Glutamatergic neuron (in vitro differentiated cells): ENCODE measurements at regions not wholly inside any gene's neighbourhood (a gene's known extent, or its start where the extent isn't known, plus 50 kb on each side); places are given as distances from the start of the nearest gene placed in this dataset.

ENCODE experiments used
- DNase-seq: peaks from one replicate; pipeline ENCODE4 v3.0.0; 2022
- H3K27ac Mint-ChIP-seq: one replicate; pipeline ENCODE4 v1.8.0; 2020; ENCODE audit warnings: mild to moderate bottlenecking, mixed read lengths, inconsistent platforms; ENCODE audit not compliant: unreplicated experiment
- H3K27me3 Mint-ChIP-seq: one replicate; pipeline ENCODE4 v1.8.0; 2020; ENCODE audit warnings: mild to moderate bottlenecking, moderate library complexity, mixed read lengths, inconsistent platforms; ENCODE audit not compliant: unreplicated experiment
- H3K36me3 Mint-ChIP-seq: one replicate; pipeline ENCODE4 v1.8.0; 2020; ENCODE audit warnings: mild to moderate bottlenecking, mixed read lengths, inconsistent platforms; ENCODE audit not compliant: unreplicated experiment
- H3K4me1 Mint-ChIP-seq: one replicate; pipeline ENCODE4 v1.8.0; 2020; ENCODE audit warnings: mild to moderate bottlenecking, low read depth, mixed read lengths, inconsistent platforms; ENCODE audit not compliant: unreplicated experiment
- H3K4me3 Mint-ChIP-seq: one replicate; pipeline ENCODE4 v1.8.0; 2020; ENCODE audit warnings: mild to moderate bottlenecking, mixed read lengths, inconsistent platforms; ENCODE audit not compliant: unreplicated experiment
- H3K9me3 Mint-ChIP-seq: one replicate; pipeline ENCODE4 v1.8.0; 2020; ENCODE audit warnings: mild to moderate bottlenecking, moderate library complexity, mixed read lengths, inconsistent platforms; ENCODE audit not compliant: unreplicated experiment
- TF ChIP-seq, protein P1 (sequence below): fragments of 200-600 bp; sonication (generic); IDR thresholded peaks from one replicate; pipeline ENCODE4 v1.5.0; 2021; ENCODE audit not compliant: partially characterized antibody, unreplicated experiment

DNA sequence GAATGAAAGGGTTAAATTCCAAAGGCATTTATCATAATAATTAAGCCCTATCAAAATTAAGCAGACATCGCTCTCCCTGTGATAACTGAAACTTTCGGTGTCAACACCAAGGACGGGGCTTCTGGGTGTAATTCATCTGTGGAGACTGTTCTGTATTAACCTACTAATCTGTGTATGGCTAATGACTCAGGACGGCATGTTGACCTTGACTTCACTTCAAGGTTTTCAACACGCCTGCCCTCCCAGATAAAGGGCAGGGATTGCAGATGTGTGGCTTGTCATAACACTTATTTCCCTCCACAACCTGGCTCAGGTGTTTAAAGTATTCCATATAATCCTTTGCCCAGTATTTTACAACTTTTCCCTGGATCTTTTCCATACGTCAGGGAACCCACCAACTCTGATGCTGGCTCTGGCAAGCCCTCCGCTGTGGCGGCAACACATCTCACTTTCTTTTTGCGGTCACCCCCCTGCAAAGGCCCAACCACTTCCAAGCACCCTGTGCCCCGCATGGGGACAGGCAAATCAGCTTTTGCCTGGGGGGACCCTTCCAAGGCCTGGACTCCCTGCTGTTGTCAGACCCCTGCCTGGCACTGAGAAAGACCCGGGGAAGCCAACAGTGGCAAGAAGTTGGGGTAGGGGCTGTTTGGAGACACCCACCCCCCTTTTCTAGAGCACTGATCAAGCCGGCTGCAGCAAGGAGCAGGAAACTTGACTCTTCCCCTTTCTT is 93.2 kb upstream of the MEF2A start:
- Mint-ChIP-seq H3K27me3 (peaks cover 4% of the 10 kb centered on the region), H3K4me1 (peaks cover 24% of the 10 kb centered on the region), H3K27ac (no peak overlapping the region), H3K9me3 (peaks cover 9% of the 10 kb centered on the region), H3K4me3 (no peak overlapping the region), H3K36me3 (peaks cover 5% of the 10 kb centered on the region)
- TF ChIP-seq, protein P1, sequence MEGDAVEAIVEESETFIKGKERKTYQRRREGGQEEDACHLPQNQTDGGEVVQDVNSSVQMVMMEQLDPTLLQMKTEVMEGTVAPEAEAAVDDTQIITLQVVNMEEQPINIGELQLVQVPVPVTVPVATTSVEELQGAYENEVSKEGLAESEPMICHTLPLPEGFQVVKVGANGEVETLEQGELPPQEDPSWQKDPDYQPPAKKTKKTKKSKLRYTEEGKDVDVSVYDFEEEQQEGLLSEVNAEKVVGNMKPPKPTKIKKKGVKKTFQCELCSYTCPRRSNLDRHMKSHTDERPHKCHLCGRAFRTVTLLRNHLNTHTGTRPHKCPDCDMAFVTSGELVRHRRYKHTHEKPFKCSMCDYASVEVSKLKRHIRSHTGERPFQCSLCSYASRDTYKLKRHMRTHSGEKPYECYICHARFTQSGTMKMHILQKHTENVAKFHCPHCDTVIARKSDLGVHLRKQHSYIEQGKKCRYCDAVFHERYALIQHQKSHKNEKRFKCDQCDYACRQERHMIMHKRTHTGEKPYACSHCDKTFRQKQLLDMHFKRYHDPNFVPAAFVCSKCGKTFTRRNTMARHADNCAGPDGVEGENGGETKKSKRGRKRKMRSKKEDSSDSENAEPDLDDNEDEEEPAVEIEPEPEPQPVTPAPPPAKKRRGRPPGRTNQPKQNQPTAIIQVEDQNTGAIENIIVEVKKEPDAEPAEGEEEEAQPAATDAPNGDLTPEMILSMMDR: no peak
- DNase-seq: no peak

DNA sequence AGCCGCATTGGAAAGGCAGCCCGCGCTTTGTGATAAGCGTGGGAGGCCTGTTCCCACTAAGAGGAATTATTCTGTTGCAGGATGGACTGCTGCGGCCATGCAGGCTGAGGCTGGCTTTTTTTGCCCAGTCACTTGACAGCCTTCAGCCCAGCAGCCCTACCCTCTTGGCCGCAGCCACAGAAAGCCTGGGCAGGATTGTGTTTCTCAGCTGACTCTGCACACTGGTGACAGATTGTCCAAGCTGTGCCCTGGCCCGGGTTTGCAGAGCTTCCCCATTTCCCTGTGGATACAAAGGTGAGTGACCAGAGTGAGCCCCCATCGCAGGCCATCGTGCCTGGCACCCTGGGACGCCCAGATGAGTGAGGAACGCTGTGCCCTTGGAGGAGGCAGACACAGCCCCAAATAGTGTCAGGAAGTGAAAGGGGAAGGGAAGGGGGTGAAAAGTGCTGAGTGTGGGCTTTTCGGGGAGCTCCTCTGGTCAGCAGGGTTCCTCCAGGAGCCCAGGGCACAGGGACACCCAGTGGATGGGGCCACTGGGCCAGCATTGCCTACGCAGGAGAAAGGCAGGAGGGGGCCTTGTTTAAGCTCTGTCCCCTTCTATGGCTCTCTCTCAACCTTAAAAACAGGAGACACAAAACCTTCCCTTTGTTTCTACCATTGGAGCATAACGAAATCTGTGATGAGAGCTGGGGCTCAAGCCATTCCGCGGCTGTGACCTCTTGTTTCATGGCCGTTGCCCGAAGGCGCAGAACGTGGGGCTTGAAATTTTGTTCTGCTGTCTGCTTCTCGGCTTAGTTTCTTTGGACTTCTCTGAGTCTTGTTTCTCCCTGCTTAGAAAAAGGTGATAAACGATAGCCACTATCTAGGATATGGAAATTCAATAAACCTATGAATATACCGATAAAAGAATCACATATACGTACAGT is 91.5 kb upstream of the MEF2A start:
- peak overlapping the region; percentile 69 for H3K4me3 Mint-ChIP-seq
- peak overlapping the region; percentile 97 for H3K27ac Mint-ChIP-seq
- TF ChIP-seq, protein P1: no peak
- DNase-seq: peak; percentile 51
- H3K27me3 Mint-ChIP-seq: peaks cover 4% of the 10 kb centered on the region
- H3K9me3 Mint-ChIP-seq: peaks cover 9% of the 10 kb centered on the region
- H3K36me3 Mint-ChIP-seq: peaks cover 5% of the 10 kb centered on the region
- peaks cover 27% of the 10 kb centered on the region for H3K4me1 Mint-ChIP-seq

DNA sequence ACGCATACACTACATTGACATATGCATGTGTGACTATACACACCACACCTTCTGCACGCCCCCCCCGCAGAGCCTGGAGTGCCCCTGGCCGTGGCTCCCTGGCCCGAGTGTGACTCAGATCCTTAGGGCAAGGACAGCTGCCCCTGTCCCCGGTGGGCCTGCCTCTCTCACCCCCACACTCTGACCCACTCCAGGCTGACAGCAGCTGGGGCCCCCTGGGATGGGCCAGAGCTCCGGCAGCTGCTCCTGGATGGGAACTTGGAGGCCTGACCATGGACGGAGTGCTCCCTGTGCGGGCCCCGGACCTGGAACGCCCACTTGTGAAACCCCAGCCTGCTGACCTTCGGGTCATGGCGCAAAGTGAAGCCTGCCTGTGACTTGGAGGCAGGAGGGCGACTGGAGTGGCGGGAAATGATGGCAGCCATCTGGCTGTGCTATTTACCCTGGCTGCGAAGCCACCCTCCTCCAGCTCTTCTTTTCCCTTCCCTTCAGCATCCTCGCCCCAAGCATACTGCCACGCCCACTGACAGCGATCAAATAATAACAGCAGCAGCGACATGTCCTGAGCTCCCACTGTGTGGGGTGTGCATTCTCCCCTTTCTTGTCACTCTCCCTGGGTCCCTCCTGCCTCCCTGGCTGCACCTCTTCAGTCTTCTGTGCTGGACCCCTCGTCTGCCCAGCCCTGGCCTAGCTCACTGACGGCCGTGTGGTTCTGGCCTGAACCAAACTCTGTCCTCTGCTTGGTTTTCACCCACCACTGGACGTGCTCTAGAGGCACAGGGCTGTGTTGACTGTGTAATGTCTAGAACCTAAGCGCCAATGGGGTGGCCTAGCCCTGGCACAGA is 90.7 kb upstream of the MEF2A start:
- TF ChIP-seq, protein P1: no peak
- peak overlapping the region; percentile 46 for H3K4me3 Mint-ChIP-seq
- H3K27me3 Mint-ChIP-seq: peaks cover 7% of the 10 kb centered on the region
- peaks cover 5% of the 10 kb centered on the region for H3K36me3 Mint-ChIP-seq
- peak overlapping the region; percentile 97 for H3K27ac Mint-ChIP-seq
- DNase-seq: peak; percentile 79
- peaks cover 9% of the 10 kb centered on the region for H3K9me3 Mint-ChIP-seq
- H3K4me1 Mint-ChIP-seq: peaks cover 27% of the 10 kb centered on the region

DNA sequence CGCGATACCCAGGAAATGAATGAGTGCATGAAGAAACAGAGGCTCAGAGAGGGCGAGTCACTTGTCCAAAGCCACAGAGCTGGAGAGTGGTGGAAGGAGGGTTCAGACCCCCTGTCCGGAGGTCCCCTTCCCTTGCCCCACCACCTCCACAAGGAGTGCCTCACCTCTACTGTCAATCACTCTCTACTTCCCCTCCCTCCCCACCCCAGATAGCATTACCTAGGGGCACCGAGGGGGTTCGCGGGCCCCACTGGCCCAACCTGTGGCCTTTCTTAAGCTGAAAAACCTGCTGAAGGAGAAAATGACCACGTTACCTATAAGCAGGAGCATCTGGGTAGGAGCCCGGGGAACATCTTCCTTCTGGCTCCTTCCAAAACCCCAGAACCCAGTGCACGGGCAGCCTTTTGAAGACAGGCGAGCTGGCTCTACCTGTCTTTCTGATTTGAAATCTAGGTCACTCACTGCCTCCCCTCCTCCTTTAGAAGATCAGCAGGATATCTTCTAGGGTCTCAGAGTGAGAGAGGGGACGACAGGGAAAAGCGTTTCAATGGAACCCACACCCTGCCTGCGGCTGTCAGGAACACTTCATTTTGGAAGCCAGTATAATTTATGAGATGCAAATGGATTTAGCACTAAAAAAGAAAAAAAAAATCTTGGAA is 89.9 kb upstream of the MEF2A start:
- H3K27me3 Mint-ChIP-seq: peaks cover 4% of the 10 kb centered on the region
- DNase-seq: no peak
- peak overlapping the region; percentile 97 for H3K27ac Mint-ChIP-seq
- no peaks in the 10 kb centered on the region for H3K36me3 Mint-ChIP-seq
- H3K9me3 Mint-ChIP-seq: peaks cover 9% of the 10 kb centered on the region
- H3K4me3 Mint-ChIP-seq: no peak overlapping the region
- TF ChIP-seq, protein P1: no peak
- H3K4me1 Mint-ChIP-seq: peaks cover 33% of the 10 kb centered on the region
